Tibial nerve (tissue), 4 donors: ENCODE measurements at regions not wholly inside any gene's neighbourhood (a gene's known extent, or its start where the extent isn't known, plus 50 kb on each side); places are given as distances from the start of the nearest gene placed in this dataset.

ENCODE experiments used
- DNase-seq, 2 donors: peaks; one replicate each; pipeline ENCODE4 v3.0.0-alpha.2; 2019; ENCODE audit warnings: low spot score in 2 of 2
- H3K27ac ChIP-seq, 4 donors: fragments of 200-600 bp; sonication (generic) in 3 of 4; one replicate each; pipeline ENCODE4 v1.5.1; 2017 to 2019; ENCODE audit warnings: mild to moderate bottlenecking in 1 of 4
- H3K27me3 ChIP-seq, 2 donors: fragments of 200-600 bp; sonication (generic) in 1 of 2; one replicate each; pipeline versions ENCODE4 v1.5.1 to v1.6.0; 2017 to 2019
- H3K36me3 ChIP-seq, 3 donors: fragments of 200-600 bp; sonication (generic); one replicate each; pipeline ENCODE4 v1.5.1; 2018 to 2019
- H3K4me1 ChIP-seq, 4 donors: fragments of 200-600 bp; sonication (generic) in 3 of 4; one replicate each; pipeline ENCODE4 v1.5.1; 2017 to 2019
- H3K4me3 ChIP-seq, 4 donors: fragments of 200-600 bp; sonication (generic) in 3 of 4; one replicate each; pipeline ENCODE4 v1.5.1; 2017 to 2019; ENCODE audit warnings: mild to moderate bottlenecking in 1 of 4, moderate library complexity in 1 of 4
- H3K9me3 ChIP-seq, 4 donors: fragments of 200-600 bp; sonication (generic) in 3 of 4; one replicate each; pipeline ENCODE4 v1.5.1; 2017 to 2019
- EP300 ChIP-seq, 2 donors: sonication (generic); formaldehyde crosslinking; IDR thresholded peaks; one replicate each; pipeline ENCODE4 v1.6.1; 2017; ENCODE audit warnings: antibody characterized with exemption in 2 of 2, mild to moderate bottlenecking in 1 of 2
- POLR2A ChIP-seq, 2 donors: fragments of 450-650 bp; IDR thresholded peaks; one replicate each; pipeline ENCODE4 v1.6.1; 2017; ENCODE audit warnings: antibody characterized with exemption in 2 of 2, mild to moderate bottlenecking in 2 of 2, moderate library complexity in 2 of 2
- WGBS, 2 donors: methylation state at CpG; one replicate each; pipeline ENCODE4 v1.1.5; 2018; 5-methylcytosine and 5-hydroxymethylcytosine counted together
- TF ChIP-seq, protein P1 (sequence below), 5 experiments: fragments of 200-600 bp in 3 of 5; fragments of 450-650 bp in 2 of 5; sonication (generic) in 3 of 5; IDR thresholded peaks; one replicate each; pipeline ENCODE4 v1.5.1; 2016 to 2019; ENCODE audit warnings: antibody characterized with exemption in 5 of 5, mild to moderate bottlenecking in 3 of 5, moderate library complexity in 2 of 5

DNA sequence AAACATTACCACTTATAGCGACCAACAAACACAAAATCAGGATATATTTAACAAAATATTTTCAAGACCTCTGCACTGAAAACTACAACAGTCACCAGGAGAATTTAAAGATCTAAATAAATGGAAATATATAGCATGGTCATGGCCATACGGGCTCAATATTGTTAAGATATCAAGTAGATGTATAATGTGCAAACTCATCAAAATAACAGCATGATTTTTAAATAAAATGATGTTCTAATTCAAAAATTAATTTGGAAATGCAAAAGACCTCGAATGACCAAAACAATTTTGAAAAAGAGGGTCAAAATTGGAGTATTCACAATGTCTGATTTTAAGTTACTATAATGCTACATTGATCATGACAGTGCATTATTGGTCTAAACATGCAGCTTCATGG is 159.1 kb upstream of the NDN start:
- Histone ChIP-seq H3K4me3 (no peak overlapping the region), H3K4me1 (no peaks in the 10 kb centered on the region), H3K27ac (no peak overlapping the region), H3K36me3 (no peaks in the 10 kb centered on the region), H3K9me3 (peaks cover 0 to 16% (median 2%) of the 10 kb centered on the region in 4 donors), H3K27me3 (no peaks in the 10 kb centered on the region)
- 33 to 41% methylated on average over 3 of the region's 3 CpGs for WGBS, 2 donors
- TF ChIP-seq EP300 (IDR thresholded peaks at IDR 0.05), result no peak
- TF ChIP-seq, protein P1, sequence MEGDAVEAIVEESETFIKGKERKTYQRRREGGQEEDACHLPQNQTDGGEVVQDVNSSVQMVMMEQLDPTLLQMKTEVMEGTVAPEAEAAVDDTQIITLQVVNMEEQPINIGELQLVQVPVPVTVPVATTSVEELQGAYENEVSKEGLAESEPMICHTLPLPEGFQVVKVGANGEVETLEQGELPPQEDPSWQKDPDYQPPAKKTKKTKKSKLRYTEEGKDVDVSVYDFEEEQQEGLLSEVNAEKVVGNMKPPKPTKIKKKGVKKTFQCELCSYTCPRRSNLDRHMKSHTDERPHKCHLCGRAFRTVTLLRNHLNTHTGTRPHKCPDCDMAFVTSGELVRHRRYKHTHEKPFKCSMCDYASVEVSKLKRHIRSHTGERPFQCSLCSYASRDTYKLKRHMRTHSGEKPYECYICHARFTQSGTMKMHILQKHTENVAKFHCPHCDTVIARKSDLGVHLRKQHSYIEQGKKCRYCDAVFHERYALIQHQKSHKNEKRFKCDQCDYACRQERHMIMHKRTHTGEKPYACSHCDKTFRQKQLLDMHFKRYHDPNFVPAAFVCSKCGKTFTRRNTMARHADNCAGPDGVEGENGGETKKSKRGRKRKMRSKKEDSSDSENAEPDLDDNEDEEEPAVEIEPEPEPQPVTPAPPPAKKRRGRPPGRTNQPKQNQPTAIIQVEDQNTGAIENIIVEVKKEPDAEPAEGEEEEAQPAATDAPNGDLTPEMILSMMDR (IDR thresholded peaks at IDR 0.05), result no peak
- TF ChIP-seq POLR2A (IDR thresholded peaks at IDR 0.05), result no peak
- DNase-seq, result no peak

DNA sequence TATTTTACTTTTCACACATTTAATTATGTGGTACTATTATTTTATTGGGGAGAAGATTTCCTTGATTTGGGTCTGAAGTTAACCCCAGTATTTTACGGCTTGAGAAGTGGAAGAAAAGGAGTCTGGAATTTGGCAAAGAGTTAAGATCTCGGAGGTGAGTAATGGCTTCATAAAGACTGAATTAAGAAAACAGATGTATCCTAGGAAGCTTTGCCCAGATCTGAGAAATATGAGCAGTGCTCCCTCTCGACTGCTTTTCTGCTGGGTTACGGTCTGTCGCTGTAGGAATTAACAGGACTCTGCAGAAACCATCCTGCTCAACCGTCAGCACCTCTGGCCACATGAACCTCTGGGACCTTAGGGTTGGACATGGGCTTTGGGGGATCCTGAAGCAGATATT is 163.6 kb upstream of the NDN start:
- H3K4me3 ChIP-seq, result no peak overlapping the region
- H3K27me3 ChIP-seq, result no peaks in the 10 kb centered on the region
- H3K9me3 ChIP-seq, result no peaks in the 10 kb centered on the region
- H3K4me1 ChIP-seq, result peaks cover 0 to 3% (median 0%) of the 10 kb centered on the region in 4 donors
- no peaks in the 10 kb centered on the region for H3K36me3 ChIP-seq
- WGBS, 2 donors, result 66 to 71% methylated on average over 6 of the region's 6 CpGs
- TF ChIP-seq, protein P1 (IDR thresholded peaks at IDR 0.05), result no peak
- TF ChIP-seq EP300 (IDR thresholded peaks at IDR 0.05) (no peak), POLR2A (IDR thresholded peaks at IDR 0.05) (no peak)
- no peak for DNase-seq
- H3K27ac ChIP-seq, result no peak overlapping the region

DNA sequence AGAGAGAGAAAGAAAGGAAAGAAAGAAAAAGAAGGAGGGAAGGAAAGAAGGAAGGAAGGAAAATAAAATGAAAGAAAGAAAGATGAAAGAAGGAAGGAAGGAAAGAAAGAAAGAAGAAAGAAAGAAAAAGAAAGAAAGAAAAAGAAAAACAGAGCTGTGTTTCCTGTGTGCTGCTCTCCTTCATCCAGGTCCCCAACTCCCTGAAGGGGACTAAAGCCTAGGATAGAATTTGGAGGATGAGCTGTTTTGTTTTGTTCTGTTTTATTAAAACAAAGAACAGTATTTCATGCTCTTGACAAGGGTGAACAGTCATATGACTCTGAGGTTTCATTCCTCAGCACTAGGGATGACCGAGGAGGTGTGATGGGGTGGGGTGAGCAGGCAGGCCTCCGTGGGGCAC is 164.8 kb upstream of the NDN start:
- Histone ChIP-seq H3K4me3 (no peak overlapping the region), H3K36me3 (no peaks in the 10 kb centered on the region), H3K4me1 (peaks cover 0 to 3% (median 0%) of the 10 kb centered on the region in 4 donors), H3K9me3 (no peaks in the 10 kb centered on the region), H3K27me3 (no peaks in the 10 kb centered on the region), H3K27ac (no peak overlapping the region)
- TF ChIP-seq POLR2A (IDR thresholded peaks at IDR 0.05), result no peak
- TF ChIP-seq, protein P1 (IDR thresholded peaks at IDR 0.05), result no peak
- no peak for TF ChIP-seq EP300 (IDR thresholded peaks at IDR 0.05)
- WGBS, 2 donors, result 50 to 52% methylated on average over 2 of the region's 2 CpGs
- no peak for DNase-seq

DNA sequence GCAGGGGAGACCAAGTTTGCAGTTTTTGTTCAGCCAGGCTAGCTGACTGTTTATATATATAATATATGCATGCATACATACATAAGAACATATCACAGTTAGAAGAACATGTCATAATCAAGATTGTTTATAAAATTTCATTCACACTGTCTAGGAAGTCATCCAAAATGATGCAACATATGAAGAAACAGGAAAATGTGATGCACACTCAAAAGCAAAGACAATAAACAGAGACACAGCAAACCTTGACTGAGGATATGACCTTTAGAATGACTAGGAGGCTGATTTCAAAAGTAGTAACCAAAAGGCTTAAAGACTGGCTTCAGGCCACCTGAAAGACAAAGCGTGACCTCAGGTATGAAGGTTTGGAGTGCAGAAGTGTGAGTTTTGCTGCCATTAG is 166.2 kb upstream of the NDN start:
- DNase-seq, result no peak
- Histone ChIP-seq H3K4me3 (no peak overlapping the region), H3K9me3 (no peaks in the 10 kb centered on the region), H3K27me3 (no peaks in the 10 kb centered on the region), H3K27ac (no peak overlapping the region), H3K36me3 (no peaks in the 10 kb centered on the region), H3K4me1 (peaks cover 0 to 3% (median 0%) of the 10 kb centered on the region in 4 donors)
- no peak for TF ChIP-seq EP300 (IDR thresholded peaks at IDR 0.05)
- TF ChIP-seq, protein P1 (IDR thresholded peaks at IDR 0.05), result no peak
- TF ChIP-seq POLR2A (IDR thresholded peaks at IDR 0.05), result no peak
- 74 to 85% methylated on average over 1 of the region's 1 CpG for WGBS, 2 donors

DNA sequence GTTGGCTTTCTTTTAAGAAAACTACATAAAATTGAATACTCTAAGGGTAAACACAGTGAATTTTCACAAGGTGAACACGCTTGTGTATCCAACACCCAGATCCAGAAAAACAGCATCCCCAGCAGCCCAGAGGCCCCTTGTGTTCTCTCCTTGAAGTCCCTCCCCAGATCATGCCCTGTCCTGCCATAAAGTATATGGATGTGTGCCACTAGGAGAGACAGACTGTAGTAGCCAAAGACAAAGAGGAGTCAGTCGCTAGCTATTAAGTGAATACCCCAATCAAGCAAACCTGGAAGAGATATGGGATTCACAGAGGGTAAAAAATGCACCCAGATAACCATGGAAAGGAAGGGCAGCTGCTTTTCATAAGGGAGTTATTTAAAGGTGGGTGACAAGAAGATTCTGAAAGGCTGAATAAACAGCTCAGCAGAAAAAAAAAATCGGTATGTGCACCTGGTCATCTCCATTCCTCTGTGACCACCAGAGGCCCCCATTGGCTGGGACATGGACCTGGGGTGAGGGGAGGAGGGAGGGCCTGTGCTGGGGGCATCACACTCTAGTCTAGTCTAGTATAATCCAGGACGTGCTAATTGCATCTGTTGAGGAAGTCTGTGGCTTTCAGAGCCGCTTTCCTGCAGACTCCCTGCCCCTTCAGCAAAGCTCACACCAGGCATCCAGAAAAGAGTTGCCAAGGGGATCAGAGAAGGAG is 167.3 kb upstream of the NDN start:
- no peaks in the 10 kb centered on the region for H3K27me3 ChIP-seq
- no peak for DNase-seq
- 55 to 58% methylated on average over 5 of the region's 5 CpGs for WGBS, 2 donors
- no peaks in the 10 kb centered on the region for H3K9me3 ChIP-seq
- TF ChIP-seq POLR2A (IDR thresholded peaks at IDR 0.05) (no peak), EP300 (IDR thresholded peaks at IDR 0.05) (no peak)
- TF ChIP-seq, protein P1 (IDR thresholded peaks at IDR 0.05), result no peak
- H3K27ac ChIP-seq, result no peak overlapping the region
- no peak overlapping the region for H3K4me3 ChIP-seq
- H3K4me1 ChIP-seq, result peaks cover 0 to 3% (median 0%) of the 10 kb centered on the region in 4 donors
- H3K36me3 ChIP-seq, result no peaks in the 10 kb centered on the region
